ENCODE measurements at regions not wholly inside any gene's neighbourhood (a gene's known extent, or its start where the extent isn't known, plus 50 kb on each side); places are given as distances from the start of the nearest gene placed in this dataset.

GRCh38 chr20:55038684-55039083 is 563.3 kb downstream of the DOK5 start:
- Histone ChIP-seq H3K4me3 (ENCODE audit: low read length) (no peak overlapping the region), H3K4me1 (ENCODE audit: control insufficient read depth, insufficient read depth, low read length) (no peaks in the 10 kb centered on the region), H3K36me3 (ENCODE audit: control insufficient read depth, insufficient read depth, low read length) (no peaks in the 10 kb centered on the region), H3K27me3 (ENCODE audit: control insufficient read depth, insufficient read depth, low read length, poor library complexity, severe bottlenecking) (no peaks in the 10 kb centered on the region), H3K9ac (ENCODE audit: extremely low read depth, low read length, poor library complexity, severe bottlenecking) (no peak overlapping the region), H3K9me3 (ENCODE audit: control insufficient read depth, low read length) (peaks cover 30% of the 10 kb centered on the region), H3K27ac (ENCODE audit: low read depth, low read length) (no peak overlapping the region)
- Mint-ChIP-seq H3K9me3 (peaks cover 3% of the 10 kb centered on the region), H3K36me3 (ENCODE audit: low read depth) (no peaks in the 10 kb centered on the region), H3K4me3 (no peak overlapping the region), H3K27ac (no peak overlapping the region), H3K4me1 (no peaks in the 10 kb centered on the region), H3K27me3 (ENCODE audit: insufficient read depth) (peaks cover 17% of the 10 kb centered on the region)
- DNase-seq: no peak
- TF ChIP-seq CTCF (conservative IDR thresholded peaks at IDR 0.05): no peak

- no peak overlapping the region for H3K4me3 ChIP-seq (ENCODE audit: low read length)
- H3K36me3 Mint-ChIP-seq (ENCODE audit: low read depth): no peaks in the 10 kb centered on the region
- no peaks in the 10 kb centered on the region for H3K27me3 ChIP-seq (ENCODE audit: control insufficient read depth, insufficient read depth, low read length, poor library complexity, severe bottlenecking)
- no peak overlapping the region for H3K27ac Mint-ChIP-seq
- H3K9ac ChIP-seq (ENCODE audit: extremely low read depth, low read length, poor library complexity, severe bottlenecking): no peak overlapping the region
- H3K27me3 Mint-ChIP-seq (ENCODE audit: insufficient read depth): peaks cover 57% of the 10 kb centered on the region
- no peaks in the 10 kb centered on the region for H3K4me1 ChIP-seq (ENCODE audit: control insufficient read depth, insufficient read depth, low read length)
- H3K27ac ChIP-seq (ENCODE audit: low read depth, low read length): no peak overlapping the region
- no peak for TF ChIP-seq CTCF (conservative IDR thresholded peaks at IDR 0.05)
- H3K36me3 ChIP-seq (ENCODE audit: control insufficient read depth, insufficient read depth, low read length): no peaks in the 10 kb centered on the region
- peaks cover 5% of the 10 kb centered on the region for H3K9me3 Mint-ChIP-seq
- no peak overlapping the region for H3K4me3 Mint-ChIP-seq
- H3K9me3 ChIP-seq (ENCODE audit: control insufficient read depth, low read length): peaks cover 30% of the 10 kb centered on the region
- H3K4me1 Mint-ChIP-seq: peaks cover 13% of the 10 kb centered on the region
- no peak for DNase-seq
Observed at GRCh38 chr20:55031971-55032370, 556.6 kb downstream of the DOK5 start.

- Histone ChIP-seq H3K4me3 (ENCODE audit: low read length) (no peak overlapping the region), H3K27ac (ENCODE audit: low read depth, low read length) (no peak overlapping the region), H3K36me3 (ENCODE audit: control insufficient read depth, insufficient read depth, low read length) (no peaks in the 10 kb centered on the region), H3K27me3 (ENCODE audit: control insufficient read depth, insufficient read depth, low read length, poor library complexity, severe bottlenecking) (no peaks in the 10 kb centered on the region), H3K9me3 (ENCODE audit: control insufficient read depth, low read length) (peaks cover 15% of the 10 kb centered on the region), H3K4me1 (ENCODE audit: control insufficient read depth, insufficient read depth, low read length) (no peaks in the 10 kb centered on the region), H3K9ac (ENCODE audit: extremely low read depth, low read length, poor library complexity, severe bottlenecking) (no peak overlapping the region)
- Mint-ChIP-seq H3K27ac (no peak overlapping the region), H3K4me3 (no peak overlapping the region), H3K4me1 (peaks cover 4% of the 10 kb centered on the region), H3K36me3 (ENCODE audit: low read depth) (no peaks in the 10 kb centered on the region), H3K9me3 (no peaks in the 10 kb centered on the region), H3K27me3 (ENCODE audit: insufficient read depth) (peaks cover 5% of the 10 kb centered on the region)
- DNase-seq: no peak
- WGBS, 2 experiments (ENCODE audit: insufficient coverage in 1 of 2, insufficient read length in 1 of 2): 79 to 85% methylated on average over 2 to 4 of the region's 4 CpGs
- no peak for TF ChIP-seq CTCF (conservative IDR thresholded peaks at IDR 0.05)
Observed at GRCh38 chr20:55014766-55015165, 539.4 kb downstream of the DOK5 start.

Measured in endodermal cell (in vitro differentiated cells).